Kidney (tissue), 13 donors: ENCODE measurements at regions not wholly inside any gene's neighbourhood (a gene's known extent, or its start where the extent isn't known, plus 50 kb on each side); places are given as distances from the start of the nearest gene placed in this dataset.

Experiments used
- DNase-seq, 5 donors: peaks; one replicate each; pipeline ENCODE4 v3.0.0-alpha.2; 2013 to 2020
- FAIRE-seq: peaks from 2 replicates; lab custom pipeline; 2012; peaks lifted over from hg19 to GRCh38; lab: Jason Lieb, UNC
- H3K27ac ChIP-seq, 2 donors: one replicate each; pipeline ENCODE4 v1.7.0; 2013; ENCODE audit warnings: low read depth in 2 of 2, low read length in 2 of 2, inconsistent platforms in 1 of 2
- H3K27me3 ChIP-seq: one replicate; pipeline ENCODE4 v1.7.1; 2013; ENCODE audit warnings: low read length, inconsistent platforms; ENCODE audit not compliant: control insufficient read depth, insufficient read depth
- H3K36me3 ChIP-seq, 3 donors: one replicate each; pipeline versions ENCODE4 v1.7.0 to v1.7.1; 2013; ENCODE audit warnings: low read length in 3 of 3, control low read depth in 1 of 3, inconsistent platforms in 1 of 3; ENCODE audit not compliant: insufficient read depth in 3 of 3, control insufficient read depth in 2 of 3
- H3K4me1 ChIP-seq, 3 donors: one replicate each; pipeline versions ENCODE4 v1.7.0 to v1.7.1; 2013; ENCODE audit warnings: low read length in 3 of 3, inconsistent platforms in 1 of 3, low read depth in 1 of 3; ENCODE audit not compliant: control insufficient read depth in 2 of 3, insufficient read depth in 2 of 3
- H3K4me3 ChIP-seq, 3 donors: one replicate each; pipeline versions ENCODE4 v1.7.0 to v1.8.1; 2013; ENCODE audit warnings: low read length in 3 of 3, control low read depth in 1 of 3, inconsistent platforms in 1 of 3
- H3K9ac ChIP-seq, 3 donors: one replicate each; pipeline versions ENCODE4 v1.7.0 to v1.7.1; 2013; ENCODE audit warnings: low read length in 3 of 3, control low read depth in 1 of 3, inconsistent platforms in 1 of 3
- H3K9me3 ChIP-seq, 3 donors: one replicate each; pipeline versions ENCODE4 v1.7.0 to v1.7.1; 2013; ENCODE audit warnings: low read length in 3 of 3, control low read depth in 1 of 3, inconsistent platforms in 1 of 3; ENCODE audit not compliant: control insufficient read depth in 2 of 3, insufficient read depth in 1 of 3
- CTCF ChIP-seq: IDR thresholded peaks from 3 replicates; pipeline ENCODE4 v1.5.1; 2012; ENCODE audit warnings: mild to moderate bottlenecking, moderate library complexity, borderline replicate concordance; ENCODE audit not compliant: insufficient read depth; ENCODE audit errors: extremely low read depth
- intact Hi-C: fragments of 100-400 bp; cut with DNase I; formaldehyde crosslinking; loops from one replicate; pipeline ENCODE4 v1.11.1; 2022
- donor health status: control.
- donor health status: control.
- donor health status: control.
- donor health status: control.
- donor health status: control.
- donor health status: DM: yes; HTN: yes; CAD: no.
- donor health status: Normal renal cell carcinoma (clear cell type).

DNA sequence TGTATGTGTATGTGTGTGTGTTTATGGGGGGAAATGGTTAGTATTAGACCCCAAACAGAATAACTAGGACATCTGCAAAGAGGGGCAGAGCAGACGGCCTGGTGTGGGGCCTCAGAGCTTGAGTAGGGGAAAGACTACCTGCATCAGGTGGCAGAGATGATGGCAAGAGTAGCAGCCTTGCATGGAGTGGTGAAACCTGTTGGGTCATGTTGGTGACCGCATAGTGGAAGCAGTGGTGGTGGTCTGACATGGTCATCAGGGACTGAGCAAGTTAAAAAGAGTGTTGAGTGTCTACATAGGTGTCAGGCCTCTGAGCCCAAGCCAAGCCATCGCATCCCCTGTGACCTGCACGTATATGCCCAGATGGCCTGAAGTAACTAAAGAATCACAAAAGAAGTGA lies 153.2 kb downstream of the FGF10 start:
- Histone ChIP-seq H3K27me3 (no peaks in the 10 kb centered on the region), H3K36me3 (no peaks in the 10 kb centered on the region), H3K9ac (no peak overlapping the region), H3K27ac (no peak overlapping the region), H3K9me3 (peaks cover 0 to 1% (median 0%) of the 10 kb centered on the region in 3 donors), H3K4me3 (no peak overlapping the region), H3K4me1 (no peaks in the 10 kb centered on the region)
- DNase-seq (no peak), FAIRE-seq (no peak)
- intact Hi-C loops = no loop called here
- TF ChIP-seq CTCF = no peak

DNA sequence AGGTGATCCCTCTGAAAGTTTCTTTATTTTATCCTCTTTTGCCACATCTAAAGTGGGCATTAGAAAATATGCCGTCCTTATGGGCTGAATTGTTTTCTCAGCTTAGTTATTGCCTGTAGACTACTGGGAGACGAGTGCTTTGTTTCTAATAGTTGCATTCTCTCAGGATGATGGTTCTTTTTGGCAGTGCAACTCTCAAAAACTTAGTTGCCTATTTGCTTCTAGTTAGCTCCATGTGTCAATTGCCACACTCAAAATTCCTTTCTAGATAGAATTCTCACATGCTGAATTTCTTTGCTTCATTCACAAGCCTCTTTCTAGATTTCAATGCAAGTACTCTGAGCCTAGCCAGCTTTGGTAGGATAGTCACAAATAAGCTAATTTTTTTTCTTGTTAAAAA lies 155.5 kb downstream of the FGF10 start:
- Histone ChIP-seq H3K27me3 (no peaks in the 10 kb centered on the region), H3K36me3 (no peaks in the 10 kb centered on the region), H3K9me3 (peaks cover 0 to 1% (median 0%) of the 10 kb centered on the region in 3 donors), H3K4me1 (no peaks in the 10 kb centered on the region), H3K4me3 (no peak overlapping the region), H3K27ac (no peak overlapping the region), H3K9ac (no peak overlapping the region)
- DNase-seq = no peak
- intact Hi-C loops = no loop called here
- FAIRE-seq = no peak
- no peak for TF ChIP-seq CTCF

GRCh38 chr5:44225231-44226160 lies 163.7 kb downstream of the FGF10 start:
- no peak overlapping the region for H3K27ac ChIP-seq
- H3K9ac ChIP-seq = no peak overlapping the region
- no peak overlapping the region for H3K4me3 ChIP-seq
- FAIRE-seq (no peak), DNase-seq (peak in 3 of 5 donors; percentile 1 to 57 (median 21))
- intact Hi-C loops = no loop called here
- H3K9me3 ChIP-seq = no peaks in the 10 kb centered on the region
- no peaks in the 10 kb centered on the region for H3K27me3 ChIP-seq
- H3K36me3 ChIP-seq = no peaks in the 10 kb centered on the region
- H3K4me1 ChIP-seq = no peaks in the 10 kb centered on the region
- TF ChIP-seq CTCF = no peak
